ENCODE measurements at regions not wholly inside any gene's neighbourhood (a gene's known extent, or its start where the extent isn't known, plus 50 kb on each side); places are given as distances from the start of the nearest gene placed in this dataset.
"Not testable (repeated sequence)": the region's sequence is repeated elsewhere in the genome, so short reads cannot be mapped to it uniquely, and the experiment has no call there.

- no peak for DNase-seq
Measured at GRCh38 chr2:191476901-191477300, 201.0 kb upstream of the NABP1 start.

- DNase-seq: no peak
Measured at GRCh38 chr2:191478799-191479679, 198.9 kb upstream of the NABP1 start.

GRCh38 chr2:191479680-191480023 lies 198.3 kb upstream of the NABP1 start:
- DNase-seq: no peak

- no peak for DNase-seq
Measured at GRCh38 chr2:191481305-191482070, 196.4 kb upstream of the NABP1 start.

GRCh38 chr2:191483117-191483516 lies 194.8 kb upstream of the NABP1 start:
- DNase-seq: no peak

- no peak for DNase-seq
Measured at GRCh38 chr2:191486584-191487320, 191.2 kb upstream of the NABP1 start.

GRCh38 chr2:191488135-191488534 lies 189.8 kb upstream of the NABP1 start:
- DNase-seq: no peak

- no peak for DNase-seq
Measured at GRCh38 chr2:191489177-191489576, 188.8 kb upstream of the NABP1 start.

GRCh38 chr2:191496838-191497237 lies 181.1 kb upstream of the NABP1 start:
- DNase-seq: no peak

GRCh38 chr2:191497822-191498221 lies 180.1 kb upstream of the NABP1 start:
- no peak for DNase-seq

- DNase-seq: no peak
Measured at GRCh38 chr2:191499050-191499449, 178.9 kb upstream of the NABP1 start.

- DNase-seq: no peak
Measured at GRCh38 chr2:191499874-191500565, 177.9 kb upstream of the NABP1 start.

GRCh38 chr2:191500566-191500883 lies 177.4 kb upstream of the NABP1 start:
- no peak for DNase-seq

- no peak for DNase-seq
Measured at GRCh38 chr2:191500884-191501560, 176.9 kb upstream of the NABP1 start.

- DNase-seq: no peak
Measured at GRCh38 chr2:191501561-191502168, 176.3 kb upstream of the NABP1 start.

GRCh38 chr2:191506515-191506914 lies 171.4 kb upstream of the NABP1 start:
- DNase-seq: no peak

- DNase-seq: not testable (repeated sequence)
Measured at GRCh38 chr2:191507252-191507853, 170.6 kb upstream of the NABP1 start.

GRCh38 chr2:191508738-191509137 lies 169.2 kb upstream of the NABP1 start:
- DNase-seq: no peak

- no peak for DNase-seq
Measured at GRCh38 chr2:191512216-191512835, 165.6 kb upstream of the NABP1 start.

GRCh38 chr2:191512874-191513273 lies 165.1 kb upstream of the NABP1 start:
- no peak for DNase-seq

GRCh38 chr2:191514613-191515012 lies 163.3 kb upstream of the NABP1 start:
- no peak for DNase-seq
